IPS-11a (cell line): ENCODE measurements at regions not wholly inside any gene's neighbourhood (a gene's known extent, or its start where the extent isn't known, plus 50 kb on each side); places are given as distances from the start of the nearest gene placed in this dataset.

Experiments
- H3K4me3 ChIP-seq: one replicate; pipeline ENCODE4 v1.5.1; 2013; ENCODE audit warnings: low read depth, low read length, control low read depth

DNA sequence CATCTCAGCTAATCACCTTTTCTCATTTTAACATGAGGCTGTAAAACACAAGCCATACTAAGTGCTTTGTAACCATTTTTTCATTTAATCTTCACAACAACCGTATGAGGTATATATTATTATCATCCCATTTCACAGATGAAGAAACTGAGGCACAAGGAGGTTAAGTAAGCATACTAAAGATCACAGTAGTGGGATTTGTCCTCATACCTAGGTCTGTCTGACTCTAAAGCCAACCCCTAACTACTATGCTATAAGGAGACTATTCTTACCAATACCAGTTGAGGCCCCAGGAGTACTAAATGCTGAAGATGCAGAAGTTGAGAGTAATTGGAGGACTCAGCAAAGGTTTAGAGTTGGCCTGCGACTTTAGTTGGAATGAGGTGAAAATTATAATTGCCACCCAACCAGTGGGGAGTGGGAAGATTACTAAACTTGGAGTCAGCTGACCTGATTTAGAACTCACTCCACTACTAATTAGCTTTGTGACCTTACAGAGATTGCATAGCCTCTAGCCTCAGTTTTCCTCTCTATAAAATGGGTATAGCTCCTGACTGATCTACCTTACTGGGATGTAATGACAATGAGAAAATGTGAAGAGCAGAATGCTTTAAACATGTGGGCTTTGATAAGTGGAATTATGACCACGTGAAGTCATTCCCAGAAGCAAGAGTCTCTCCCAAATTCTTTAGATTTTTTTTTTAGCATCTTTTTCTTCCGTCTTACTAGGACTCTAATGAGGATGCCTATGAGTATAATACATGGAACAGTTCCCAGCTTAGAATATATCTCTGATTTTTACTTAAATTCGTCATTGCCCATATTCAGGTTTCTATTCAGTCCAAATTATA is 85.8 kb upstream of the IPO9 start:
- no peak overlapping the region for H3K4me3 ChIP-seq

DNA sequence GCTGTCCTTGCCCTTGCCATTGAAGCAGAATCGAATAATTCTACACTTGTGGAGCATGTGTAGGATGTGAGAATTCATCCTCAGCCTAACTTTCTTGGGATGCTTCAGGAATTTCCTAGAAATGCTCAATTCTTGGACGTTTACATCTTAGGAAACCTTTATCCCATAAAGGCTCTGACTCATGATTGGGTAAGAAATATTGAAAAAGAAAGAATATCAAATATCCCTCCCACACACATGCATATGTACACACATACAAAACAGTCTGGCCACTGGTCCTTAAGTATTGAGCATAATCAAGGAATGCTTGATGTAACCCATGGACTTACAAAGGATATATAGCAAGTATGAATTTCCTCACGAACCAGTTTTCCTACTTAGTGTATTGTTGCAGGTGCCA is 83.9 kb upstream of the IPO9 start:
- H3K4me3 ChIP-seq: no peak overlapping the region

DNA sequence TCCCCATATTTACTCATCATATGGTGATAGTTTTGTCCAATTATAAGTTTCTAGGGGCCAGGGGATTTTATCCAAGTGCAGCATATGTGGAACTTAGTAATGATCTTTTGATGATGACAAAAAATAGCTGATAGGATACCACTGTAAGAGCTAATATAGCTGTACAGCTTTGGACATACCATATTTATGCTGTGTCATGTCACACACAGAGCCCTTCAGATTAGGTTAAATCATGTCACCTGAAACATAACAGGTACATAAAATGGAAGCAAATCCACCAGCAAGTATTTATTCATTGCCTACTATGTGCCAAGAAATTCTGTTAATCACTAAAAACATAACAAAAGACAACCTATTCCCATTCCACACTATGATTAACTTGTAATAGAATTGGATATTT is 82.8 kb upstream of the IPO9 start:
- no peak overlapping the region for H3K4me3 ChIP-seq

DNA sequence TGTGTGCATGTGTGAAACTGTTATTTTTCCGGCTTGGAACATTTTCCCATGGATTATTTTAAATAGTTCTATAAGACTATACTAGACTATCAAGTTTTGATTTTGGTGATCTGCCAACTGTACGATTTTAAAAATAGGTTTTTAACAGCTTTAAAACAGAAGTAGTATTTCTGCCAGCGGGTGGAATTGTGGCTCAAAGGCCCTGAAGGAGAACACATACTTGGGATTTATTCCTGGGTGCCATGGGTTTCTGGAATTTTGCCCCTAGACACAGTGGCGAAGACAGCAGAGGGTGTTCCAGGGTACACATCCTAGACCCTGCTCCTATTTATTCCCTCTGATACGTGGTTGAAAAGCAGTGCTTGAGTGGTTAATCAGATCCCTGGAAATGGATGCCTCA is 81.7 kb upstream of the IPO9 start:
- no peak overlapping the region for H3K4me3 ChIP-seq

DNA sequence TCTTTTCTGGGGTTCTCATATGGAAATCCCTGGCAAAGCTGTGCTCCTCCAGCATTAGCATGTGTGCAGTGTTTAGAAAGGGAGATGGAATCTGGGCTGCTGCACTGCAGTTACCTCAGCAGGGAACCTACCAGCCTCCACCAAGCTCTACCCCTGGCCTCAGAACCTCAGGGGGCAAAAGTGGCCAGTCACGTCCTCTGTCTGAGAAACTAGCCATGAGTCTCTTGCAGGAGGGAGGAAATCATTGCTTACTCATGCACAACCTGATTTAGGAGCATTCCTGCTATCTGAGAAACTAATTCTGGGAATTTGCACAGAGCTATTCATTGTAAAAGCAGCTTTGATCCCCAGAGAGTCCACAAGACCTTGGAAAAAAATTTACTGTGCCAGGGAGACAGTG is 80.6 kb upstream of the IPO9 start:
- H3K4me3 ChIP-seq: no peak overlapping the region

DNA sequence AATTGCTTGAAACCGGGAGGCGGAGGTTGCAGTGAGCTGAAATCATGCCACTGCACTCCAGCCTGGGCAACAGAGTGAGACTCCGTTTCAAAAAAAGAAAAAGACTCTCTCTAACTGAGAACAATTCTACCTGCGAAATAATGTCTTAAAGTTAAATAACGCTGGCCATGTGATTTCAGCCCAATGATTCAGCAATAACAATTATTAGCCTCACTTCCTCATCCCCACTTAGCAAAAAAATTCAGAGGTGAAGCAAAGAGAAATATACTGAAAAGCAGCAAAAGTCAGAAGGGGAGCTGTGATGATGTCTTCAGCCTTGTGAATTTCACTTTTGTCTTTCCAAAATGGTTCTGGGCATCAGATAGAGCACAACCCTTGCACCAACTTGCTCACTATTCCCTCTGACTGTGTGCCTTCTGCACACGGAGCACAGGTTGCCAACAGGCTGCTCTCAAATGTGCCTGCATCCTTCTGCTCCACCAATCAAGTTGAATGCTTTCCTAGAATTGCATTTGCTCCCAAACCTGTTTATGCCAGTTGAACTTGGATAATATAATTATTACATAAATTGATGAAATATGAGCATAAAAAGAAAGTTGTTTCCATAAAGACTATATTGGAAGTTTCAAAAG is 79.8 kb upstream of the IPO9 start:
- no peak overlapping the region for H3K4me3 ChIP-seq

DNA sequence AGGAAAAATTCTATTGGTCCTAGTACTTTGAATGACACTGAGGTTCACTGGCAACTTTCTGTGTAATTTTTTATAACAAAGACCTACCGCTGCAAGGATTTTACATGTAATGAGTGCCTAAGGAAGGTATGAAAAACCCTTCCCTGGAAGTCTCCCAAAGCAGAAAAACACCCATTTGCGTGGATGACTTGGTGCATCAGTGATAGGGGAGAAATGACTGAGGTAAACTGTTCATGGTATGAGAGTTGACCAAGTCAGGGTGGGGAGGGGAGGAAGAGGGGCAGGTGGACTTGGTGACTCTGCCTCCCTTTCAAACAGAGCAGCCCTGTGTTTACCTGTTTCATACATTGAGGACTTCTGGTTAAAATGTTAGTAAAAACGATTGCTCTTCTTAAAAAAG is 78.8 kb upstream of the IPO9 start:
- no peak overlapping the region for H3K4me3 ChIP-seq

DNA sequence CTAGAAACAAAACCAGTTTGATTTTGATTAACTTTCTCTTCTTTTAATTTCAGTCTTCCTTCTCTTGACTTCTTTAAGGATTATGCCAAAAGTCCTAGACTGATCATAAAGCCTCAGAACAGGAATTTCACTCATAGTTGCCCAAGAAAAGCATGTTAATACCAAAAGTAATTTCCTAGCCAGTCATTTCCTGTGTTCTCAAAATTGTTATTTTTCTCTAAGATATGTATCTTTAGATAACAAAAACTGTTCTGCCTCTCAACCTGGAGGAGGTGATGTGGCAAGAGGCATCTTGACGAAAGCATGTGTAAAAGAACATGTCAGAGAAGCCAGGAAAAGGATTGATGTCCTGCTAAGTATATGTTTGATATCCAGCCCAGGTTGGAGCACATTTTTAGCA is 78.0 kb upstream of the IPO9 start:
- no peak overlapping the region for H3K4me3 ChIP-seq

DNA sequence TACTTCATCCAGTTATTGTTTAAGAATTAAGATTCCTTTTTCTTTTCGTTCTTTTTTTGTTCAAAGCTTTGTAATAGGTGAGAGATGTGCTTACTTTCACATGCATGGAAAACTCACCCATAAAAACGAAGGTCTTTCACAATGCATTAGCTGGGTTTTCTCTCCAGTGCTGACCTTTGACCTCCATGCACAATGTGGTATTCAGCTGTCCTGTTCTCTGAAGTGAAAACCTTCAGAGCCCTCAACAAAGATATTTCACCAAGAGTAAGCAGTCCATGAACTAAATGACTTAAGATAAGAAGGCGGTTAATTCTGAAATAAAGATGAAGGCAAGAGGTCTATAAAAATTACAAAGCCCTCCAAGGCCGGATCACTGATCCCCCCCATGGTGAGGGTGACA is 77.1 kb upstream of the IPO9 start:
- no peak overlapping the region for H3K4me3 ChIP-seq

DNA sequence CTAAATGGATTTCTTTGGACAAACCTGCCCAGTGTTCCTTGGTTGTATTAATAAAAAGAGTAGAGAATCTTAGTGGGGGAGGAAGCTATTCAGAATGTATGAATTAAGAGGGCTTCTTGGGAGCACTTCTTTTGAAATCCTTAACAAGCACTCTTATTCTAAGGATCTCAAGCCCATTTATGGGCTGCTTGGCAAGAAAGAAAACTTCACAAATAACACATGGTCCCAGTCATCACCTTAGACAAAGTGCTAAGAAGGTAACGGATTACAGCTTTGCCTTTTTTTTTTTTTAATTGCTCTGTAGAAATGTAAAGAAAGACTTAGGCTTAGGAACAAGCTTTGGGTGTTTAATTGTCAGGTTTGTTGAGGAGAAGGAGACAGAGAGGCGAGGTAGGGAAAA is 76.6 kb upstream of the IPO9 start:
- no peak overlapping the region for H3K4me3 ChIP-seq

DNA sequence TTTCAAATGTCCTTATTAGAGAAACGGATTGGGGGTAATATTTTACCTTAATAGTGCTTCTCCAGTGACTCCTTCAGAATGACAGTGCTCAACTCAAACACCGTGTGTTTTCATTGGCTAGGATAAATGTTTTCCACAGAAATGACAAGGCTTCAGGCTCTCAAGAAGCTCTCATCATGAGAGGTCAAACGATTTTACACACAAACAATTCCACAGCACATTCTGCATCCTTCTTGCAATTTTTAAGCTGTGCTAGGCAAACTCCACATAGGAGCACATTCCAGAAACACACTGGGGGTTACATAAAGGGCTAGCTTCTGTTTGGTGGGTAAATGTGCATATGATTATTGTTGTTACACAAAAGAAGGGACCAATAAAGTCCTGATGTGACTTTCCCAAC is 75.5 kb upstream of the IPO9 start:
- no peak overlapping the region for H3K4me3 ChIP-seq

DNA sequence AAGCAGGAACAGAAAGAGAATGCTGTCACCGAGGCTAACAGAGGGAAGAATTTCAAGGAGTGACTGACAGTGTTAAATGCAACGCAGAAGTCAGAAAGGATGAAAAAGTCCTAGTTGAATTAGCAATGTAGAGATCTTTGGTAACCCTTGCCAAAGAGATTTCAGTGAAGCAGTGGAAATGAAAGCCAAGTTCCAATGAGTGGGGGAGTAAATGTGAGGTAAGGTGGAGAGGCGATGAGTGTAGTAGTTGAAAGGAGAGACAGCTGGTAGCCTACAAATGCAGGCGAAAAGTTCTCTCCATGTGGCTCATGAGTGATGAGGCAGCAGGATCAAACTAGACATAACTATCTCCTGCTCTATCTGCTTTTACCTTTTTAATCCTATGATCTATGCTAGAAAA is 74.6 kb upstream of the IPO9 start:
- H3K4me3 ChIP-seq: no peak overlapping the region

DNA sequence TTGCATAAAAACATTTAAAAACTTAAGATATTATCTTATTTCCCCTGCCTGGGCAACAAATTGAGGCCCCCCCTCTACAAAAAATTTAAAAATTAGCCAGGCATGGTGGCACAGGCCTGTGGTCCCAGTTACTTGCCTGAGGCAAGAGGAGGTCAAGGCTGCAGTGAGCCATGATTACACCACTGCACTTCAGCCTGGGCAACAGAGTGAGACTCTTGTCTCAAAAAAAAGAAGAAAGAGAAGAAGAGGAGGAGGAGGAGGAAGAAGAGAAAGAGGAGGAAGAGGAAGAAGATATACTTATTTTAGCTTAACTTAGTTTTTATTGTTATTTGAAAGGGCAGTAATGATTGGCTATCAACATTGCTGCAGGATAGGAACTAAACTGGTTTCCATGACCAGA is 73.8 kb upstream of the IPO9 start:
- no peak overlapping the region for H3K4me3 ChIP-seq

DNA sequence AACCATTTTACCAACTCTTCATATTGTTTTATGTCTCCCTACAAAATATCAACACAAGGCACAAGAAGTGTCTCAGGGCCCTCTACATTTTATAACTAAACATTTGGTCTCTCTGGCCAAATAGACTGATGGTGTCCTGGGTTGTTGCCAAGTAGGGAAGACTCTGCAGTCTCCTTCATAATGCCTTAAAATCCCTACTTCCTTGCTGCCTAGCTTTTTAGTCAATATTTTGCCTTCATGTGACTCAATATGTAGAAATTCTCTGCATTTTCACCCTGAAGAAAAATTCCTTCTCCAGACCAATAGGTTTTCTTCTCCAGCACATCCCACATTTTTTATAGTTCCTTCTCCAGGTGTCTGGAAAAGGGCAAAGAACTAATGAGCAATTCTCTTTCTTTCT is 72.6 kb upstream of the IPO9 start:
- H3K4me3 ChIP-seq: no peak overlapping the region

DNA sequence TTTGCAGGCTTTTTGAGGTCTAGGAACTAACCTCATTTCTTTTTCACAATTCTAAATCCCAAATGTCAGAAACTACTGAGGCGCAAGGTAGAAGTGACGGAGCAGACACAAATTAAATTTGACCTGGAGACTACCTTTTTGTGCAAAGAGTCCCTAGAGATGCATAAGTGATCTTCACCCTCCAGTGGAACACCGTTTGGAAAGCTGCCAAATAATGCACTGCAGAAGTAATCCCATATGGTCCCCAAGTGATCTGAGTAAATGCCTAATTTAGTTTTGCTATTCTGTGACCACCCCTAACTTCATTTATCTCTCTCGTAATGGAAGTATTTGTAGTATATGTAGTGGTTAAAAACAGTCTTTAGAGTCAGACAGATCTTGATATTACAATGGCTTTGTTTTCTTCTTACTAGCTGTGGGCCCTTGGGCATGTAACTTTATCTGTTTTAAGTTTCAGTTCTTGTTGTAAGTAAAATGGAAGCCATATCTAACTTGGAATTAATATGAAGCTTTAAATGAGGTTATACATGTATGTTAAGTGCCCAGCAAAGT is 70.4 kb upstream of the IPO9 start:
- H3K4me3 ChIP-seq: no peak overlapping the region

DNA sequence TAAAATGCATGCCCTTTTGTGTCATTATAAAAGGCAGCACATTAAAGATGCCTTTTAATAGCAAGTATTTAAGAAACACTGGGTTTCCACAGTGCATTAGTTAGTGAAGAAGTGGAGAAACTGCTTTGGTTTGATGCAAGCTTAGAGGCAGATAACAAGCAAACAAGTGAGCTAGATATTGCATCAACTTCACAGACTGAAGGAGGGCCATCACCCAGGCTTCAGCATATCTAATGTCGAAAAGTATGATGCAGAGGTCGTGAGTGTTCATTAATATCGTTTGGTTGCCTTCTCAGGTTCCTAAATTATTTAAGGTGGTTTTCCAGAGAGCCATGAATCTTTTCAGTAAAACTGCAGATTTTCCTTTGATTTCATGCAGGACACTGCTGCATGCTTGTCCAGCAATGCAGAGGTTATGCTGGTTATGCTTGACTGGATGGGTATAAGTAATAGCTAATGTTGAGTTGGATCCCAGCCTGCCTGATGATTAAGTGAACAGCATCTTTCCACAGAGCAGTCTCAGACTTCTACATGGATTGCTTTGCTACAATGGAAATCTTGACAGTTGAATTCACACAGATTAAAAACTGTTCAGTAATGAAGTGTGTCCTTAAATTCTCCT is 69.7 kb upstream of the IPO9 start:
- no peak overlapping the region for H3K4me3 ChIP-seq

DNA sequence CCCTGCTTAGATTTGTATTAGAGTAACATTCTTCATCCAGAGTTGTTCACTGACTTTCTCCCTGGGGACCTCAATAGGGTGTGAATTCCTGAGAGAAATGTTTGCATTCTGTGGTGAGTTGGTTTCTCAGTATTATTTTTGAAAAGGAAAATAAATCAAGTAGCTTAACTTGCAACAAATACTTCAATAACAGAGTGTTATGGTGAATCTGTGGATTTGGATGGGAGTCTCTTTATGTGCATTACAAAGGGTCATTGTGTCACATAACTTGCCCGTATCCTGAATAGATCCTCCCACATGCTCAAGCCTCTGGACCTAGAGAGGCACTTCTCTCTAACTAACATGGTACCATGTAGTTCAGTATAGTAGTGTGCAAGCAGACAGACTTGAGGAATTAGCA is 68.4 kb upstream of the IPO9 start:
- no peak overlapping the region for H3K4me3 ChIP-seq

DNA sequence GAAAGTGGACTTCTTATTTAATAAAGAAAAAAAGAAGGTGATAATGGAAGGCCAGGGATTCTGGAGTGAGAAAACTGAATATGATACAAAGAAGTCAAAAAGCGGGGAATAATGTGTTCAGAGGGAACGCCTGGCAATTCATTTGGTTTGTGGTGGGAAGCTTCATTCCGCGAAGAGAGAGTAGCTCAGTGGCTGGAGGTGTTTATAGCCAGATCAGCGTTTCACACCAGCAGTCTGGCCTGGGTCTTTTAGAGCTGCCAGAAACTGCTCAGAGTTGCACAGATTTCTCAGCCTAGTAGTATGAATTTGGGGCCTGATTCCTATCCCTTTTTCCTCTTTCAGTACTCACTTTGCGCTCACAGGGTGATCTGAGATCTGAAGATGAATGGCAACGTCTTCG is 67.8 kb upstream of the IPO9 start:
- no peak overlapping the region for H3K4me3 ChIP-seq

DNA sequence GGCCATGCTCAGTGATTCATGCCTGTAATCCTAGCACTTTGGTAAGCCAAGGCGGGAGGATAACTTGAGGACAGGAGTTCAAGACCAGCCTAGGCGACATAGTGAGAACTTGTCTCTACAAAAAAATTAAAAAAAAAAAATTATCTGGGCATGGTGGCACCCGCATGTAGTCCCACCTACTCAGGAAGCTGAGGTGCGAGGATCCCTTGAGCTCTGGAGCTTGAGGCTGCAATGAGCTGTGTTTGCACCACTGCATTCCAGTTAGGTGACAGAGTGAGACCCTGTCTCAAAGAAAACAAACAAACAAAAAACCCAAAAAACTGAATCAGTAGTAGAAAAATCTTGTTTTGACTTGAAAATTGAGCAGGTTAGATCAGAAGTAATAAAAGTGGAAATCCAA is 67.1 kb upstream of the IPO9 start:
- no peak overlapping the region for H3K4me3 ChIP-seq

DNA sequence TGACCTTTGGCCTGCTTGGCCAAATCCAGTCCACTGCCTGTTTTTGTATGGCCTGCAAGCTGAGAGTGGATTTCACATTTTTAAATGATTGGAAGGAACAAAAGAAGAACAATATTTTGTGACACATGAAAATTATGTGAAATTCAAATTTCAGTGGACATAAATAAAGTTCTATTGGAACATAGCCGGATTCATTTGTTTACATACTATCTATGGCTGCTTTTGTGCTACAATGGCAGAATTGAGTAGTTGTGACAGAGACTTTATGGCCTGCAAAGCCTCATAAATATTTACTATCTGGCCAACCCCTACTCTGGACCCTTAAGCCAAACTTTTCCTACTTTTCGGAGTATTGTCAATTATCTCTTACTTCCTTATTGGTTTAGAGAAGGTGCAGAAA is 66.6 kb upstream of the IPO9 start:
- H3K4me3 ChIP-seq: no peak overlapping the region

DNA sequence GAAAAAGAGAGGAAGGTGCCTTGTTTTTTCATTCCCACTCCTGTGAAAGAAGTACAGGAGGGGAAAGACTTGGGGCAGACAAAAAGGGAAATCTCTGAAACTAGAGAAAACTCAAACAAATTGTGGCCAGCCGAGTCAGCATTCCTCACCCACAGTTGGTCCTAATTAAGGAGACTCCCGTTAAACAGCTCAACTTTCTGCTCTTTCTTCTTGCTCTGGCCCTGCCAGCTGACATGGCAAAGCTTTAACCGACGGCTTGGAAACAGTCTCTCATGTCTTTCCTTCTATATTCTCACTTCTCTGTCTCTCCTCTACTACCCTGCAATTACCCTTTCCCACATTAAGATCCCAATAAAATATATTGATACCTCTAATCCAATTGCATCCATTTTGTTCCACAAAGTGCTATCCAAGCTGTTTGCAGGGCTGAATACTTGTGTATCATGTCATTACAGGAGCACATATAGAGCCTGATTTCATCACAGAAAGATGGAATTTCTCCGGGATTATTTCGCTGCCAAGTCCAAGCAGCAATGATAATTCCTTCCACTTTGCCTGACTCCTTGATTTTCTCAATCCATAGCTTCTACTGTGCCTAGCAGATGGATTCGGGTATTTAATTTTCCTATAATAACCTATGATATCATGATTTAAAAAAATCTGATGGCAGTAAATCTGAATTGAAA is 65.4 kb upstream of the IPO9 start:
- H3K4me3 ChIP-seq: no peak overlapping the region

DNA sequence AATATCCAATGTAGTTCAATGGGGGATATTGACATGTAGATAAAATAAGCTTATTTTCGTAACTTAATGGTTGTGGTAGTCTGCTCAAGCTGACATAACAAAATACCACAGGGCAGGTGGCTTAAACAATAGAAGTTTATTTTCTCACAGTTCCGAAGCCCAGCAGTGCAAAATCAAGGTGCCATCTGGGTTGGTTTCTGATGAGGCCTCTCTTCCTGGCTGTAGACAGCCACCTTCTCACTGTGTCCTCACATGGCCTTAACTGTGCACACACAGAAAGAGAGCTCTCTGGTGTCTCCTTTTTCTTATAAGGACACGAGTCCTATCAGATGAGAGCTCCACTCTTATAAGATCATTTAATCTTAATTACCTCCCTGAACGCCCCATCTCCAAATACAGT is 64.8 kb upstream of the IPO9 start:
- H3K4me3 ChIP-seq: no peak overlapping the region
